Thyroid gland (tissue), 4 donors: ENCODE measurements at regions not wholly inside any gene's neighbourhood (a gene's known extent, or its start where the extent isn't known, plus 50 kb on each side); places are given as distances from the start of the nearest gene placed in this dataset.

ENCODE experiments used
- POLR2A ChIP-seq, 2 donors: fragments of 450-650 bp; IDR thresholded peaks; one replicate each; pipeline ENCODE4 v1.6.1; 2017; ENCODE audit warnings: antibody characterized with exemption in 2 of 2, mild to moderate bottlenecking in 2 of 2, moderate library complexity in 1 of 2
- TF ChIP-seq, protein P1 (sequence below), 6 experiments: fragments of 200-600 bp in 3 of 6; fragments of 450-650 bp in 3 of 6; sonication (generic) in 3 of 6; IDR thresholded peaks; one replicate each; pipeline ENCODE4 v1.5.1; 2016 to 2019; ENCODE audit warnings: antibody characterized with exemption in 6 of 6, mild to moderate bottlenecking in 2 of 6, inconsistent platforms in 1 of 6, moderate library complexity in 1 of 6

- TF ChIP-seq, protein P1, sequence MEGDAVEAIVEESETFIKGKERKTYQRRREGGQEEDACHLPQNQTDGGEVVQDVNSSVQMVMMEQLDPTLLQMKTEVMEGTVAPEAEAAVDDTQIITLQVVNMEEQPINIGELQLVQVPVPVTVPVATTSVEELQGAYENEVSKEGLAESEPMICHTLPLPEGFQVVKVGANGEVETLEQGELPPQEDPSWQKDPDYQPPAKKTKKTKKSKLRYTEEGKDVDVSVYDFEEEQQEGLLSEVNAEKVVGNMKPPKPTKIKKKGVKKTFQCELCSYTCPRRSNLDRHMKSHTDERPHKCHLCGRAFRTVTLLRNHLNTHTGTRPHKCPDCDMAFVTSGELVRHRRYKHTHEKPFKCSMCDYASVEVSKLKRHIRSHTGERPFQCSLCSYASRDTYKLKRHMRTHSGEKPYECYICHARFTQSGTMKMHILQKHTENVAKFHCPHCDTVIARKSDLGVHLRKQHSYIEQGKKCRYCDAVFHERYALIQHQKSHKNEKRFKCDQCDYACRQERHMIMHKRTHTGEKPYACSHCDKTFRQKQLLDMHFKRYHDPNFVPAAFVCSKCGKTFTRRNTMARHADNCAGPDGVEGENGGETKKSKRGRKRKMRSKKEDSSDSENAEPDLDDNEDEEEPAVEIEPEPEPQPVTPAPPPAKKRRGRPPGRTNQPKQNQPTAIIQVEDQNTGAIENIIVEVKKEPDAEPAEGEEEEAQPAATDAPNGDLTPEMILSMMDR (IDR thresholded peaks at IDR 0.05): no peak
- TF ChIP-seq POLR2A (IDR thresholded peaks at IDR 0.05): no peak
Measured at GRCh38 chr2:67050622-67051021, 346.5 kb upstream of the ETAA1 start.
